ENCODE measurements at regions not wholly inside any gene's neighbourhood (a gene's known extent, or its start where the extent isn't known, plus 50 kb on each side); places are given as distances from the start of the nearest gene placed in this dataset.

DNA sequence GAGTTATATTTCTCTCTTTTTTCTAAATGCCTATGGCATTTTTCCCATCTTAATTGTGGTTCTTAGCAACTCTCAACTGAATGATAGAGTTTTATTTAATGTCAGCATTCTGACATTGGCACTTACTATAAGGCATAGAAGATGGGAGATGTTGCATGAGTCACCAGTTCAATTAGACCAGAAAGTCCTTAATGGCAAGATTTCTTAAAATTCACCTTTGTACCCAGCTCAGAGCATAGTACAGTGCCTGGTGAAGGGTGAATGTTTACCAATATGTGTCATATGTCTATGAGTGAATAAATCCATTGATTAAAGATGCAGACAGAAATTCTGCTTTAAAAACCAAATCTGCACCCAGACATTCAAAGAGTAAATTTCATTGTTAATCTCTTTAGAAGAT is 526.9 kb downstream of the EFNB2 start:
- no peak for DNase-seq

DNA sequence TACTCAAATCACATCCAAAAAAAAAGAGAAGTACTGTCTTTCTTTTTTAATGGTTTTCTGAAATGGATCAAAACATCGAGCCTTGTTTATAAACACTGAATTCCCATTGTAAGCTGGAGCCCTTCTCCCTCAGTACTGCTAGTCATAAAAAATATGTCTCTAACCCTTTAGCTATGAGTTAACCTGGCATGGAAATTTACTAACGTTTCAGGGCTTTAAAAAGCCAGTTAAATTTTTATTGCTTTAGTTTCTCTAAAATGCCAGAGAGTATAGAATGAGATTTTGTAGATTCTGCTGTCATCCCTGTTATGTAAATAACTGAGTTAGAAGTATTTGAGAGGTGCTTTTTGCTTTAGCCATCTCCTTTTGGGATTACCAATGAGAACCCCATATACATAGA is 528.3 kb downstream of the EFNB2 start:
- no peaks in the 10 kb centered on the region for H3K27me3 ChIP-seq
- intact Hi-C loops (cut with DNase I): no loop called here
- no peaks in the 10 kb centered on the region for H3K36me3 ChIP-seq (replicated peaks in 1 of 2; ENCODE audit: insufficient read depth in 1 of 2, low read depth in 2 of 2)
- DNase-seq: no peak
- no peaks in the 10 kb centered on the region for H3K4me1 ChIP-seq
- TF ChIP-seq, protein P1, sequence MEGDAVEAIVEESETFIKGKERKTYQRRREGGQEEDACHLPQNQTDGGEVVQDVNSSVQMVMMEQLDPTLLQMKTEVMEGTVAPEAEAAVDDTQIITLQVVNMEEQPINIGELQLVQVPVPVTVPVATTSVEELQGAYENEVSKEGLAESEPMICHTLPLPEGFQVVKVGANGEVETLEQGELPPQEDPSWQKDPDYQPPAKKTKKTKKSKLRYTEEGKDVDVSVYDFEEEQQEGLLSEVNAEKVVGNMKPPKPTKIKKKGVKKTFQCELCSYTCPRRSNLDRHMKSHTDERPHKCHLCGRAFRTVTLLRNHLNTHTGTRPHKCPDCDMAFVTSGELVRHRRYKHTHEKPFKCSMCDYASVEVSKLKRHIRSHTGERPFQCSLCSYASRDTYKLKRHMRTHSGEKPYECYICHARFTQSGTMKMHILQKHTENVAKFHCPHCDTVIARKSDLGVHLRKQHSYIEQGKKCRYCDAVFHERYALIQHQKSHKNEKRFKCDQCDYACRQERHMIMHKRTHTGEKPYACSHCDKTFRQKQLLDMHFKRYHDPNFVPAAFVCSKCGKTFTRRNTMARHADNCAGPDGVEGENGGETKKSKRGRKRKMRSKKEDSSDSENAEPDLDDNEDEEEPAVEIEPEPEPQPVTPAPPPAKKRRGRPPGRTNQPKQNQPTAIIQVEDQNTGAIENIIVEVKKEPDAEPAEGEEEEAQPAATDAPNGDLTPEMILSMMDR (IDR thresholded peaks at IDR 0.05): no peak
- TF ChIP-seq POLR2A (IDR thresholded peaks at IDR 0.05): no peak
- H3K27ac ChIP-seq: no peak overlapping the region
- ATAC-seq: no peak
- no peaks in the 10 kb centered on the region for H3K9me3 ChIP-seq
- no peak overlapping the region for H3K4me3 ChIP-seq
- 59 to 64% methylated on average over 2 of the region's 2 CpGs for WGBS, 2 donors

More for the DNA sequence above, 526.9 kb downstream of the EFNB2 start:
- Histone ChIP-seq H3K36me3 (replicated peaks in 1 of 2; ENCODE audit: insufficient read depth in 1 of 2, low read depth in 2 of 2) (no peaks in the 10 kb centered on the region), H3K27me3 (no peaks in the 10 kb centered on the region), H3K9me3 (no peaks in the 10 kb centered on the region), H3K4me3 (no peak overlapping the region), H3K27ac (no peak overlapping the region), H3K4me1 (no peaks in the 10 kb centered on the region)
- ATAC-seq: no peak
- TF ChIP-seq, protein P1 (IDR thresholded peaks at IDR 0.05): no peak
- TF ChIP-seq POLR2A (IDR thresholded peaks at IDR 0.05): no peak
- intact Hi-C loops (cut with DNase I): no loop called here

DNA sequence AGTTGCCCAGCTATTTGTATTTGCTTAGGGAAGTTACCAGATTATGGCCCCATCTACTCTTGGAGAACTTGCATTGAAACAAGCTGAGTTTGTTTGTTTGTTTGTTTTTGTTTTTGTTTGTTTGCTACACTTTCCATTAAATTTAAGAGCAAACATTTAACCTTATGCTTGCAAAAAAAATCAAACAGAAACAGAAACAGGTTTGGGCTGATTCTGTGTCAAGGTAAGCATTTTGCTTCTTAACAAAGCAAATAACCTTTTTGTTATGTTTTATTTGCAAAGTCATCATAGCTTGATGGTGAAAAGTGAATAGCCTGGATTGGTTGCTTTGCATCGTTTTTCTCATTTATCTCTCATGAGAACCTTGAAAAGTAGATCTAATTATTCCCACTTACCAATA is 531.8 kb downstream of the EFNB2 start:
- no peak overlapping the region for H3K27ac ChIP-seq
- H3K4me1 ChIP-seq: no peaks in the 10 kb centered on the region
- H3K27me3 ChIP-seq: no peaks in the 10 kb centered on the region
- ATAC-seq (no peak), DNase-seq (no peak)
- H3K36me3 ChIP-seq (replicated peaks in 1 of 2; ENCODE audit: insufficient read depth in 1 of 2, low read depth in 2 of 2): no peaks in the 10 kb centered on the region
- H3K4me3 ChIP-seq: no peak overlapping the region
- TF ChIP-seq, protein P1 (IDR thresholded peaks at IDR 0.05): no peak
- TF ChIP-seq POLR2A (IDR thresholded peaks at IDR 0.05): no peak
- no peaks in the 10 kb centered on the region for H3K9me3 ChIP-seq
- intact Hi-C loops (cut with DNase I): no loop called here
- 24 to 26% methylated on average over 1 of the region's 1 CpG for WGBS, 2 donors

DNA sequence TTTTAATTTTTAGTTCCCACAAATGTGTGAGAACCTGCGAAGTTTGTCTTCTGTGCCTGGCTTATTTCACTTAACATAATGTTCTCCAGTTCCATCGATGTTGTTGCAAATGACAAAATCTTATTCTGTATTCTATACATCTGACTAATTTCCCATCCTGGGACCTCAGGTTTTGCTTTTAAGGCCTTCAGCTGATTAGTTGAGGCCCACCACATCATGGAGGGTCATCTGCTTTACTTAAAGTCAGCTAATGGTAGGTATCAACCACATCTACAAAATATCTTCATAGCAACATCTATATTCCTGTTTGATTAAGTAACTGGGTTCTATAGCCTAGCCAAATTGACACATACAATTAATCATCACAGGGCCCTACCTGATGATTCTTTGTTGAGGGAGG is 534.0 kb downstream of the EFNB2 start:
- Histone ChIP-seq H3K9me3 (no peaks in the 10 kb centered on the region), H3K4me3 (no peak overlapping the region), H3K36me3 (replicated peaks in 1 of 2; ENCODE audit: insufficient read depth in 1 of 2, low read depth in 2 of 2) (no peaks in the 10 kb centered on the region), H3K27ac (no peak overlapping the region), H3K4me1 (no peaks in the 10 kb centered on the region), H3K27me3 (no peaks in the 10 kb centered on the region)
- TF ChIP-seq, protein P1 (IDR thresholded peaks at IDR 0.05): no peak
- no peak for TF ChIP-seq POLR2A (IDR thresholded peaks at IDR 0.05)
- no peak for ATAC-seq
- WGBS, 2 donors: 47 to 97% methylated on average over 1 to 2 of the region's 2 CpGs
- intact Hi-C loops (cut with DNase I): no loop called here
- no peak for DNase-seq

DNA sequence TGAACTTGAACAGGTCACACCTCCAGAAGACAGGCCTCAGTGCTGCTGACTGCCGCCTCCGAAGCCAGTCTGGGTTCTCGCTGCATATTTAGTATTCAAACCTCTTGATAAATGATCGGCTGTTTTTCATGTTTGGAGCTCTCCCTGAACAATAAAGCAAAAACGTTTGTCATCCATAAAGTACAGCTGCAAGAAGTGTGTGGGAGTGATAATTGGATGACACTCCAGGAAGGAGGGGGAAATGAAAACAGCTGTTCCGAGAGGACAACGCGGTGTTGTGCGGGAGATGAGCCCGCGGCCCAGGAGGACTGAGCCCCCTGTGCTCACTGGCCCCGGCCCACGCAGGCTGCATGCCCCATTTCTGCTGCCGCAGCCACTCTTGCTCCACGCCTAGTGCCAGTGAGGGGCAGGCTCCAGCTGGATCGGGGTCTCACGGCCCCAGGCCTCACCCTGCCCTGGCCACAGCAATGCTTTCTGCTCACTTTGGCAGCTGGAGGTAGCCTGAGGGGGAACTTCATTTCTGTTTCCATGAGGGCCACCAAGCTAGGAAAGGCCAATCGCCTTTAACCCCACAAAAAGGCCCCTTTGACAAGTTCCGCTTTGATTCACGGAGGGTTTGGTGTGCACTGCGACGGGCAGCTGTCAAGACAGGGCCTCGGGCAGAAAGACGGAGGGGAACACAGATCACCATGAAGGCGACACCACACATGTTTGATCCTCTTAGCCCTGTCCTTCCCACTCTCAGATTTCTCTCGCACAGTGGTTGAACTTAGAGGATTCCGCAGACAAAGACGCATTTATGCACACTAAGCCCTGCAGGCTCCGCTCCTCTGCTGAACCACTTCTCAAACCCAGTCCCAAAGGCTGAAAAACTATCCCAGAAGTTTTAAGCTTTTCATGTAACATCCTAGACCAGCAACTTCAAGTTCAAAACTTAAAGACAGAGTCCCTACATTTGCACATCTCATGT is 537.6 kb downstream of the EFNB2 start:
- Histone ChIP-seq H3K4me1 (no peaks in the 10 kb centered on the region), H3K36me3 (replicated peaks in 1 of 2; ENCODE audit: insufficient read depth in 1 of 2, low read depth in 2 of 2) (no peaks in the 10 kb centered on the region), H3K27me3 (no peaks in the 10 kb centered on the region), H3K9me3 (no peaks in the 10 kb centered on the region), H3K27ac (no peak overlapping the region), H3K4me3 (no peak overlapping the region)
- no peak for TF ChIP-seq POLR2A (IDR thresholded peaks at IDR 0.05)
- TF ChIP-seq, protein P1 (IDR thresholded peaks at IDR 0.05): no peak
- no peak for ATAC-seq
- 73 to 78% methylated on average over 25 to 29 of the region's 29 CpGs for WGBS, 2 donors
- DNase-seq: no peak
- intact Hi-C loops (cut with DNase I): no loop called here
